NAMALWA (cell line): ENCODE measurements at regions not wholly inside any gene's neighbourhood (a gene's known extent, or its start where the extent isn't known, plus 50 kb on each side); places are given as distances from the start of the nearest gene placed in this dataset.
A peak's percentile ranks its signal among the peaks of the same experiment; 100 is the strongest.
"Not testable (repeated sequence)": the region's sequence is repeated elsewhere in the genome, so short reads cannot be mapped to it uniquely, and the experiment has no call there.

Source experiments
- DNase-seq: peaks from one replicate; pipeline ENCODE4 v3.0.0-alpha.2; 2015; ENCODE audit warnings: low spot score

GRCh38 chr20:1754306-1754705 is 96.7 kb upstream of the SIRPG start:
- peak; percentile 40 for DNase-seq

- DNase-seq, result no peak
These were observed 94.5 kb upstream of the SIRPG start for GRCh38 chr20:1752045-1752444.

- DNase-seq, result no peak
These were observed 91.2 kb upstream of the SIRPG start for GRCh38 chr20:1748777-1749176.

GRCh38 chr20:1747953-1748577 is 90.5 kb upstream of the SIRPG start:
- no peak for DNase-seq

- DNase-seq, result not testable (repeated sequence)
These were observed 84.5 kb upstream of the SIRPG start for GRCh38 chr20:1742049-1742434.

GRCh38 chr20:1741309-1742048 is 83.9 kb upstream of the SIRPG start:
- DNase-seq, result no peak

- DNase-seq, result no peak
These were observed 79.6 kb upstream of the SIRPG start for GRCh38 chr20:1737134-1737533.

- DNase-seq, result no peak
These were observed 78.0 kb upstream of the SIRPG start for GRCh38 chr20:1735417-1736089.

GRCh38 chr20:1734269-1734858 is 76.8 kb upstream of the SIRPG start:
- DNase-seq, result peak; percentile 34

GRCh38 chr20:1731828-1732375 is 74.3 kb upstream of the SIRPG start:
- DNase-seq, result not testable (repeated sequence)

- not testable (repeated sequence) for DNase-seq
These were observed 73.6 kb upstream of the SIRPG start for GRCh38 chr20:1730981-1731711.

GRCh38 chr20:1727303-1727702 is 69.7 kb upstream of the SIRPG start:
- DNase-seq, result not testable (repeated sequence)

- DNase-seq, result no peak
These were observed 67.3 kb upstream of the SIRPG start for GRCh38 chr20:1724901-1725300.

- DNase-seq, result no peak
These were observed 65.0 kb upstream of the SIRPG start for GRCh38 chr20:1722513-1723050.

- DNase-seq, result no peak
These were observed 64.3 kb upstream of the SIRPG start for GRCh38 chr20:1721687-1722512.

GRCh38 chr20:1720845-1721475 is 63.4 kb upstream of the SIRPG start:
- no peak for DNase-seq

- no peak for DNase-seq
These were observed 62.6 kb upstream of the SIRPG start for GRCh38 chr20:1720226-1720625.

GRCh38 chr20:1718604-1719384 is 61.2 kb upstream of the SIRPG start:
- no peak for DNase-seq
